ENCODE measurements at regions not wholly inside any gene's neighbourhood (a gene's known extent, or its start where the extent isn't known, plus 50 kb on each side); places are given as distances from the start of the nearest gene placed in this dataset.

DNA sequence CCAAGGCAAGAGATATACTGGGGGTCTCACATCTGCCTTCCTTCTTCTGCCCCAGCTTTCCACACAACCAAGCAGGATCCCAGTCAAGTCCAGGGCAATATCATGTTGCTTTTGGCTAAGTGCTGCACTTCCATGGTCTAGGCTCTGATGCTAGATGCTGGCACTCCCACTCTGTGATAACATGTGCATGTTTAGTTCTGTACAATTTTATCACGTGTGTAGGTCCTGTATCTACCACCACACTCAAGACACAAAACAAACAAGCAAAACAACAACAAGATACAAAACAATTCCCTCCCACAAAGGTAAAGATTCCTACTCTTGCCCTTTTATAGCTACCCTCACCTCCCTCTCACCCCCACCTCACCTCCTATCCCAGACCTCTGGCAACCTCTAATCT is 105.6 kb upstream of the HABP2 start:
- DNase-seq = no peak

DNA sequence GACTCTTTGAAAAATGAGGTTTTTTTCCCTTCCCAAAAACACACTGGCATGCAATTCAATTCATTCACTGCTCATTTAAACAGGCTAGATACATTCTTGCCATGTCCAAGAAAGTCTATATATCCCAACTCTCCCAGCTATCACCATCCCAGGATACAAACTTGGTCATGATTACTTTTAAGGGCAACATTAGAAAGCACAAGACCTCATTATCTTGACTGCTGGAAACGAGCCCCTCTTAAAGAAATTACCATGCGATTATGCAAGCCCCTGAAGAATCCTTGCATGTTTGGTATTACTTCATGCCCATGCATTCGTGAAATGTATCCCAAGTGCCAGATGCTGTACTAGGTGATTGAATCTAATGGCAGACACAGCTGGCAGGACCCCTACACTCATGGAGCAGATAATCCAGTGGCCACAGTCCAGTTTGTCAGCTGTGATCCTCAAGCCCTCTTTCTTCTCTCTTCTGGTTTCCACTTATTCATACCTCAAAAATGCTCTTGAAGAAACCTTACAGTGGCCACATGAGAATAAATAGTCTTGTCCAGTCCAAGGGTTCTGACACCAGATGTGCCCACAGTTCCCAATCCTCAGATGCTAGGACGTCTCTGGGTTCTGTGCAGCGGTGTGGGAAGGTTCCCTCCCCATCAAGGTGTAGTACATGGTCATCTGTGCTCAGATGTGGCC is 103.7 kb upstream of the HABP2 start:
- no peak for DNase-seq

DNA sequence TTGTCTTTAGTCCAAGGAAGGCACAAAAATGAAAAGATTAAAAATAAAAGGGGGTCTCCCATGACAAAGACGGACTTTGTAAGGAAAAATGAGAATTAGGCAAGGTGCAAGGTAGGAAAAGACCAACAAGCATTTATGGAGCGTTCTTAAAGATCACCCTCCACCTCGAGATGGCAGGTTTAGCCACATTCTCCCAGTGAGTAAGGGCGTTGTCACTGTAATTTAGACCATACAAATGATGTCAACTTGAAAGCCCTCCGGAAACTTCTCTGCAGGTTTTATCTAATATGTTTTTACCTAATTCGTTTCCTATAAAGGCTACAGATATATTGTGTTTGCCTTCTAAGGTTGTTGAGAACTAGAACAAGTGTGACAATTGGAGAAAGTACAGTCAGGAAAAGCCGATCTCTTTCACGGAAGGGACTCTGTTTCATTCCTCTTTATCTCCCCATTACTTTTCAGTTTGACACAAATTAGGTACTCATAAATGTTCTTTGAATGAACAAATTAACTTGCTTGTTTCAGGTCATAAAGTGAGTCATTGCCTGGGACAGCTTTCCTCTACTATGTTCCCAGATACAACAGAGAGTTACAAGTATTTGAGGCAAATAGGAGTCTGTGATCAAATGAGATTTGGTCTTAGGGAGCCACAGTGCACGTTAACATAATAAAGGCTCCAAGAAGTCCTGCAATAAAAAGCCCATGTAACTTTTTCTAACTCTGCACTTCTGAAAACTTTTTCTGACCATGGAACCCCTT is 102.6 kb upstream of the HABP2 start:
- DNase-seq = no peak

DNA sequence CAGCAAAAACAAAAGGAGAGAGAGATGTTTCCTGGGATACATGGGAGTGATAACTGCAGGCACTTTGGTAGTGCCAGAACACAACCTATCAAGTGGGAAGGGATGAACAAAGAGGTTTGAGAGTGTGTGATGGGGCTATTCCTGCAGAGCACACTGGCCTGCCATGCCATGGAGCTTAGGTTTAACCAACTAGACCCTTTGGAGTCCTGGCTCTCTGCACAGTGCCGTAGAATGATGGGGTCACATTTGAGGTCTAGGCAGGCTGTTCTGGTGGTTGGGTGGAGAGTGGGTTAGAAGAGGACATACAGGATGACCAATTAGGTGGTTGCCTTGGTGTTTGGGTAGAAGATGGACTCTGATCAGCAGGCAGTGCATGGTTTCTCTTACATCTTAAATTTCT is 101.9 kb upstream of the HABP2 start:
- DNase-seq = no peak

DNA sequence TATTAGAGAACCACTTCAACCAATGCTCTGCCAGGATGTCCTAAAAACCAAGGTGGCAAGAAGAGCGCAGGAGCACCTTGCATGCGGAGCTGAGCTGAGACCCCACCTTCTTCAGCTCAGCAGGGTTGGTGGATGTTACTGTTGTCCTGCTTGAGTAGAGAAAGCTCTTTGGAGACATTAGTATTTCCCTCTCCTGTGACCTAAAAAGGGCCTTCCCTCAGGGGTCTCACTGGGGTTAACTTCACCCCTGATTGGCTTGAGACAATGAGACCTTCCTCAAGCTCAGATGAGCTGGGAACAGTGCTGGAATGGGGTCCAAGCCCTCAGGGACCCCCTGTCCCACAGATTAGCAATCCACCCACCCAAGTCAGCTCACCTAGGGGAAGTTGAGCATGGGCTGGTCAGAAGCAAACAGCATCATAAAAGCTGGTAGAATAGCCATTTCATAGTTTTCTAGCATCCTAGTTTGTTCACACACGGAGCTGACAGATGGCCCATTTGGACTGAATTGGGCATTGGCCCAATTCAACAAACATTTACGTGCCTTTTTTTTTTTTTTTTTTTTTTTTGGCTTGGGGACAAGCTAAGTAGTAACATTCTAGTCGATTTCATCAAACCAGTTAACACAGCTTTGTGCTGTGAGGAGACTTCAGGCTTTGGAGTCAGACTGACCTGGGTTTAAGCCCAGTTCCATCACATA is 100.6 kb upstream of the HABP2 start:
- DNase-seq = no peak

DNA sequence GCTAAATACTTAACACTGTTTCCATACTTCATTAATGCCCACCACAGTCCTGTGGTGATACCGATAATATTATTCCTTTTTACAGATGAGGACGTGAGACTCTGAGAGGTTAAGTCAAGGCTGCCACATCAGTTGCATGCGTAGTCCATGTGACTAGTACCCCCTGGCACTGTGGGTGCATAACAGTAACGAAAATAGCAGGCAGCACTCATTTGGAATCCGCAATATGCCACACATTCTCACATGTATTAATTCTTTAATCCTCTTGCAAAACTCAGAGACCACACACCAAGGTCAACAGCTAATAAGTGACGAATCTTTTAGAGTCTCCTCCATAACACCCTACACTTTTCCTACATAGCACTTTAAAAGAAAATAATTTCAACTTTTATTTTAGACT is 99.5 kb upstream of the HABP2 start:
- no peak for DNase-seq

DNA sequence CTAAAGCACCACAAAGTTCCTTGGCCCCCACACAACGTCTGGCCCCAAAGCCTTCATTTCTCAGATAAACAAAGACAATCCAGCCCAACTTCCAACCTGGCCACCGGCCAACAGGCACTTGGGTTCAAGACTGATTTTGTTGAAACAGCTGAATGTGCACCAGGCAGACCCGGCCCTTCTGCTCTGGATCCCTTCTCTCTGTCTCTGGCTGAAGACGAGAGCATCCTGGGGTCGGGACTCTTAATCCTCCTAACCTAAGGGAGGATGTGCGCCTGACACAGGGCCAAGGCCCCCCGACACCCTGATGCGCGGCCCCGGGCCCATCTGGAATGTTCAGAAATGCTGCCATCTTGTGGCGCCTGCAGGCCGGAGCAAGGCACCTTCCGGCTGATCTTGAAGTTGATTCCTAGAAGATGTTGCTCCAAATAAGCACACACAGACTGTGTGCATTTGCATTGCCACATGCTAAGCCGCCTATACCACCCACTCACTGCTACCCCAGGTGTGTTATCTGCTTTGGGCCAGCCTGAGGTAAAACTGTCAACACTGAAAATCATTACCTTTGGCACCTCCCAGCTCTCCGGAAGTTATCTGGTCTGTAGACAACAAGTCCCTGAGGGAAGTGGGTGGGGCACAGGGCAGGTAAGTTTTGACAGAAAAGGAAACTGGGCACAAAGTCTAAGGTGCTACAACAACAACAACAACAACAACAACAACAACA is 98.4 kb upstream of the HABP2 start:
- no peak for DNase-seq

DNA sequence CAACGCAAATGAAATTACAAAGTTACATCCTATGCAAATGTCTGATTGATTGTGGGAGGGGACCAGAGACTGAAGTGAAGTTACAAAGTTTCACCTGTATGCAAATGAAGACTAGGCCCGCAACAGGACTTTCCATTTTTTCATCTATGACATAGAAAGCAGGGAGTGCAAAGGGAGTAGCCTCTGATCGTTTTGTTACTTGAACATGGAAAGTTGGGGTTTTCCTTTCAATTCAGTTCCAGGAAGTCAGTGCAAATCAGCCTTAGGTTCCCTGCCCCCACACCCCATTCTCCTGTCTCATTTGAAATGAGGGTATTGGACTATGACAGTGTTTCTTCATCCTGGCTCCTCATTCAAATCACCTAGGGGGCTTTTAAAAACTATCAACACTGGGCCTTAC is 96.9 kb upstream of the HABP2 start:
- no peak for DNase-seq

DNA sequence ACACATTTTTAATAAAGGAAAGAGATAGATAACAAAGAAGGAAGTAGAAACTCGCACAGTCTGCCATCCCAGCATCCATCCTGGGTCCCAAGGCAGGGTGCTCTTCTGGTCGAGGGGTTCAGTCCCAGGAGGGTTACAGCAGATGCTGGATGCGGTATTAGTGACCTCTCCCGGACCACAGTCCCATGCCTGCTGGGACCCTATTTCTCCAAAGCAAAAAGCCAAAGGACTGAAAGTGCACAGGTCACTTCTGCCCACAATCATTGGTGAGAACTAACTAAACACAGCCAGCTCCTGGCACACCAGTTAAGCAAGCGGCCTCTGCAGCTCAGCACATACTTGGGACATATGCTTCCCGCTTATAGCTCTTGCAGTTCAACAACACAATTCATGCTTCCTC is 96.1 kb upstream of the HABP2 start:
- DNase-seq = no peak

DNA sequence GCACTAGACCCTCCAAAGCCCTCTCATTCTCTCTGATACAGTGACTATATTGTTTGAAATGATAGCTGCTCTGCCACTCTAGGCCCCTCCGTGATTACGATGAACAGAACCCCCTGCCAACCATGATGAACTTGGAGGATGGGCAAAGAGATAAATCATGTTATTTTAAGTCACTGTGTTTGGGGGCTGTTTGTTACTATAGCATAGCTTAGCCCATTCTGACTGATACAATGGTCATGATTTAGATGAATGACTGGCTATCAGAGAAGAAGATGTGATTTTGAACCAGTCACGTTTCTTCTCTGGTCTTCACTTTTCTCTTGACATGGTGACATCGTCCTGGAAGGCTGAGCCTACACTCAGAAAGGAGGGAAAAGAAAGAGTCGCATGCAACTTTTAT is 95.4 kb upstream of the HABP2 start:
- DNase-seq = no peak

DNA sequence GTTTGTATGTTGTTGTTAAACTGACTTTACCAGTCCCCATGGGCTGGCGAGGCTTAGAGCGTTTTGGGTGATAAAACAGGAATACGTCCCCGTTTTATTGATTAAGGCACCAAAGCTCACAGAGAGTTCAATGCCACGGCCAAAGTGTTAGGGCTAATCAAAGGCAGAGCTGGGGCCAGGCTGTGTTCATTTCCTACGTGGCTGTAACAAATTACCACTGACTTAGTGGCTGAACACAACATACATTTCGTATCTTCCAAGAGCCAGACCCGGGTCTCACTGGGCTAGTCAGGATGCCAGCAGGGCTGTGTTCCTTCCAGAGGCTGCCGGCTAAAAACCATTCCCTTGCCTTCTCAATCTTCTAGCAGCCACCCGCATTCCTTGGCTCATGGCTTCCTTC is 94.4 kb upstream of the HABP2 start:
- DNase-seq = no peak

DNA sequence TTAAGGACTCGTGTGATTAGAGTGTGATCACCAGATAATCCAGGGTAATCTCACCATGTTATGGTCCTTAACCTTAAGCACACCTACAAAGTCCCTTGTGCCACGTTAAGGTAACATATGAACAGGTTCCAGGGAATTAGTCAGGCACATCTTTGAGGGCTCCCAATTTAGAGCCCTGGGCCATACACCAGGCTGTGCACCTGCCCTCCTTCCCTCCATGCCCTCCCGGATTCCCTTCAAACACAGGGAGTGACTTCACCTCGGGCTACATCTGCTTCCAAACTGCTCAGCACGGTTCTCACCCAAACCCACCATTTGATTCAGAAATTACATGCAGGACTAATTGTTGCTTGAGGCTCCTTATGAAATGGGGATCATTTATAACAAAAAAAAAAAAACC is 93.9 kb upstream of the HABP2 start:
- DNase-seq = no peak

DNA sequence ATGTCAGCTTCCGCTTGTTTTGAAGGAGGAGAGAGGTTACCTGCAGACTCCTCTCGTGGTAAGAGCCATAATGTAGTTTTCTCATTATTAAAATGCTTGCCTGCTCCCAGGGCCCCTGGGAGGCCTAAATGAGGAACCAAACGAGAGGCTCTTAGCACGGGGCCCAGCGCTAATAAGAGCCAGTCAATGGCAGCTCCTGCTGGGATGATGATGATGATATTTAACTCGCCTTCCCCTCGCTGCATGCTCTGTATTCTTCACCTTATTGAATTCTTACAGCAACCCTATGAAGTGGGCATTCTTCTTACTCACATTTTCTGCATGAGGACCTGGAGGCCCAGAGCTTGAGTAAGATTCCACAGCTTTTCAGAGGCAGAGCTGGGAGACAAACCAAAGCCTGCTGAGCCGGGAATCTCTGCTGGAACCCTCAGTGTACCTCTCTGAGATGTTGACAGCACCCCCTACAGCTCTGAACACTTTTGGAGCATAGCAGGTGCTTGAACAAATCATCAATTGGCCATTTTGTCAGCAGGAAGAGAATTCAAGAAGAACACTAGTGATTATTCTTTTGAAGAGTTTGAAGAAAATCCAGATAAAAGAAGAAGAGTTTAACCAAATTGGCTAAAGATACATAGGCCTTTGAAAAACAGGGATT is 93.1 kb upstream of the HABP2 start:
- DNase-seq = no peak

DNA sequence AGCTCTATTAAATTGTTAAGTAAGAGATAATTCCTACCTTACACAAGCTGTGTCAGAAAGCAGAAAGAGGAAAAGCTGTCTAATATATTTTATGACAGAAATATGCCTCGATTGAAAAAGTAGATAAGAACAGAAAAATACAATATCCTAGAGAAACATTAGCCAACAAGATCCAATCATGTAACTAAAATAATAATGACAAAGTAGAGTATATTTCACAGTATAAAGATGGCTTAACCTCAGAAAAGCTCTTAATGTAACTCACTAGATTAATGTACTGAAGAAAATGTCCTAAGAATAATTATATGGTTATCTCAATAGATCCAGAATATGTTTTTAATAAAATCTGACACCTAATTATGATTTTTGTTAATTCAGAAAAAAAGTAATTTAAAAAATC is 89.8 kb upstream of the HABP2 start:
- no peak for DNase-seq

DNA sequence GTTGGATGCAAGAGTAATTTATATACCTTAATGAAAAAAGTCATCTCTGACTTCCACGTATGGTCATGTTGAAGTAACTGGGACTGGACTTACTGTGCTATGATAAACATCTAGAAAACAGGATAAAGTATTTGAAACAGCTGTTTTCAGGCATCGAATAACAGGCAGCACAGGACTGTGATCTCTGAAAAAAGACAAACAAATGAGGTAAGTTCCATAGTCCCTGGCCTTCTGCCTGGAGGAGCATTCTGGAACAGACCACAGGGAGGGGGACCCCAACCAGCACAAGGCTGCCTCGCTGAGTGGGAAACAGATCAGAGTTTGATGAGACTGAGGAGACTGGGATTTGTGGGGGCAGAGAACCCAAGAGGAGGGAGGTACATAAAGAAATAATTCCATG is 89.1 kb upstream of the HABP2 start:
- DNase-seq = no peak

DNA sequence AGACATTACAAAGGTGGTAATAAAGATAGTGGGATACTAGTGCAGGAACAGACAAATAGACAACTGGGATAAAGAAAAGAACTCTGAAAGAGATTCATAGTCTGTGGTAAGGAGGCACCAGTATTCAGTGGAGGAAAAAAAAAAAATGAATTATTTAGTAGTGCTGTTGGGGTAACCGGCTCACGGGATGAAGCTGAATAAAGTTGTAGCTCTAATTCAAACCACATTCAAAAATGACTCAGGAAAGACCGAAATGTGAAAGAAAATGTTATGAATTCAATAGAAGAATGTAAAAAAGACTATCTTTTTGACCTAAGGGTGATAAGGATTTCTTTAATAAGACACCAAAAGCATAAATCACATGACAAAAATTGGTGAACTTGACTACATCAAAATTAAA is 83.1 kb upstream of the HABP2 start:
- no peak for DNase-seq

DNA sequence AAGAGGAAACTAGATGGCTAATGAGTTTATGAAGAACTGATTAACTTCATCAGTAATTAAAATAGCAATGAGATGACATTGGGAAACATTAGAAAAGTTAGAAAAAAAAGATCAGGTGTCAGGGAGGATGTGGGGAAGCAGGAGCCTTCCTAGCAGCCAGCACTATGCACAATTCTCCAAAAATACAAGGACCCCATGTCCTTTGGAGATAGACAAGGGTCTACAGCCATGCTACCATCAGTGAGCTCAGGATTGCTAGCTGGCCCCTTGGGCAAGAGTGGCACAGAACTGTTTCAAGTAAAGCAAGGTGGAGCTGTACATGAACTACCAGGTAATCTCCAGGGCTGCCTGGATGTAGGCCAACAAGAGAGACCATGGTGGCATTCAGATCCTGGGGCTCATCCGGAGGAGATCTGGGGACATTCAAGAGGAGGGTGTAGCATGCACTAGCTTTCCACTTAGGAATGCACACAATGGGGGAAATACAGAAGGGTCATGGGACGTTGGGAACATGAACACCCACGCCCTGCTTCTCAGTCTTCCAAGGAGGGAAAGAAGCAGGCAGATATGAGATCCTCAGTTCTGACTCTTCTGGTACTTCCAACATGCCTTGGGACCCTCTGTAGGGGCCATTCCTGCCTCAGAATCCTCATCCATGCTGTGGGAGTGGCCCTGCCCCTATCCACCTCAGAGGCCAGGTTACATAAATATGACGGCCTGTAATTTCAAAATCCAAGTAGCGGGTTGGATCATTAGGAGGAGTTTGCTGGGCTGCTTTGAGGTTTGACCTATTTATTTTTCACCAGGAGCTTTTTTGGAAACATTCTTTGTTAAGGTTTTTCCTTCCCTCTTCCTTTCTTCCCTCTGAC is 82.2 kb upstream of the HABP2 start:
- DNase-seq = no peak

DNA sequence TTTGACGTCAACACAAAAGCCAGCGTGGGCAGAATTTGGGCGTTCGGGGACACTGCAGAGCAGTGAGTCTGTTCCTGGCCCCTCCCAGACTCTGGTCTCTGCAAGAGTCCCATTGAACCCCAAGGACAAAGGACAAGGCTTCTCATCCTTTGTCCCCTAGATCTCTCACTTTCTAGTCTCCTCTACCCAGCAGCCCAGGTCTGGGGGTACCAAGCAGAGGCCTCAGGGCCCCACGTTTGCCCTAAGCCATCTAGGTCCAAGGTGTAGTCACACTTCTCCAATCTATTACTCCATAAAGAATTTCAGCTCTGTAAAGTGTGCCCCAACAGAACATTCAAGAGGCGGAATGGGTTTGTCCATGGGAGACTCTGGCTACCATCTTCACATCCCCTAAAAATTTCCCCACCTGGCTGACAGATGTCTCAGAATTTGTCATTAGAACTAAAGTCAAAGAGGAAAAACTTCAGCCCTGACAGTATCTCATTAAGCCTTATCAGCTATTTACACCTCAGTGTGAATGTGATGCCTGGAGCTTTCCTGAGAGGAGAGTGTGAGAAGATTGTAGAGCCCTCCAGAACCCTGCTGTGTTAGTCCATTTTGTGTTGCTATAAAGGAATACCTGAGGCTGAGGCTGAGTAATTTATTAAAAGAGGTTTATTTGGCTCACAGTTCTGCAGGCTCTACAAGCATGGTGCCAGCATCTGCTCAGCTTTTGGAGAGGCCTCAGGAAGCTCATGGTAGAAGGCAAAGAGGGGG is 81.4 kb upstream of the HABP2 start:
- DNase-seq = no peak

DNA sequence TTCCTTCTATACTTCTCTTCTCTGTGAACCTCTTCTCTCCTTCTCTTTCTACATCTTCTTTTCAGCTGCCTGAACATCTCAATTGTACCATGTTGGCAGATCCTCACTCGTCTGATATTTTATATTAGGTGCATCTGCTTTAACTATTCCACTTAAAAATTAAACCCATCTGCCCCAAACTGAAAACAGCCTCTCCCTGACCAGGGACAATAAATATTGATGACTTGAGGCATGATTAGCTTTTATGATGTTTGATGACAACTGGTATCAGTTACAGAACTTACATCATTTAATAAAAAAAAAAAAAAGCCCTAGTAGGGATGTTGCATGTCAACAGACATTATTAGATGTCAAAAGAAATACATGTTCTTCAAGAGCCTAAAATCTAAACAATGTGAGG is 79.8 kb upstream of the HABP2 start:
- no peak for DNase-seq

DNA sequence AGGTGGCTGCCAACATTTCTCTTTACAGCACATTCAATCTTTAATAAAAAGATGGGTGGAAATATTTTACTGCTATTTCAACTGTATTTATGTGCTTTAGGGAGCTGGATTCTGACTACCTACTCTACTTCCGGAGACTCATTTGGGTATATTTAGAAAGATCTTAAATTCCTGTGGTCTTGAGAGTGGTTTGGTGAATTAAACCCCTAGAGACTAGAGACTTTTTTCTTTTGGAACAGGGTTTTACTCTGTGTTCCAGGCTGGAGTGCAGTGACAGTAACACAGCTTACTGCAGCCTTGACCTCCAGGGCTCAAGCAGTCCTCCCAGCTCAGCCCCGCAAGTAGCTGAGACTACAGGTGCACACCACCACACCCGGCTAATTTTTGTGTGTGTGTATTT is 79.0 kb upstream of the HABP2 start:
- DNase-seq = no peak

DNA sequence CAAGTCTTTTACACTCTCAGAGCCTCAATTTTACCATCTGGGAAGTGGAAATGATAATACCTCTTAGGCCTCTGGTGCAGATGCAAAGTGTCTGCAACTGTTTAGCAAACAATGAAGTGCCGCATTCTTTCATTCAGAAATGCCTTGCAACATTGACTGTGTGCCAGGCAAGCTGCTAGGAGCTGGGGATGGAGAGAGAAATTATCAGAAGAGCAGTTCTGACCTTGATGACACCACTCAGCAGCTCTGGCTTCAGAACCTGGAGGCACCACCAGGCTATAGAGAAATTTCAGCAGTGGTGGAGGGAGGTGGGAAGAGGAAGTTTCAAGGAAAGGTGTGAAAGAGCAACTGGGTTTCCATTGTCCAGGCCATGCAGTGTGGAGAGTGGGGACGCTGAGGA is 78.1 kb upstream of the HABP2 start:
- no peak for DNase-seq

All from activated T-cell treated with anti-CD3 and anti-CD28 coated beads, Interleukin-2, amount 50 U/mL, for 1 hour (primary cell).